Stomach smooth muscle (tissue), 2 donors: ENCODE measurements at regions not wholly inside any gene's neighbourhood (a gene's known extent, or its start where the extent isn't known, plus 50 kb on each side); places are given as distances from the start of the nearest gene placed in this dataset.

ENCODE experiments used
- H3K27ac ChIP-seq: one replicate; pipeline ENCODE4 v1.7.0; 2013; ENCODE audit warnings: mild to moderate bottlenecking, low read length, inconsistent platforms
- H3K27me3 ChIP-seq, 2 donors: one replicate each; pipeline ENCODE4 v1.7.0; 2013; ENCODE audit warnings: low read length in 2 of 2; ENCODE audit not compliant: insufficient read depth in 2 of 2, control insufficient read depth in 1 of 2
- H3K36me3 ChIP-seq, 2 donors: one replicate each; pipeline ENCODE4 v1.7.0; 2013; ENCODE audit warnings: low read length in 2 of 2; ENCODE audit not compliant: control insufficient read depth in 2 of 2, insufficient read depth in 2 of 2
- H3K4me1 ChIP-seq: one replicate; pipeline ENCODE4 v1.7.0; 2013; ENCODE audit warnings: low read length; ENCODE audit not compliant: control insufficient read depth, insufficient read depth
- H3K4me3 ChIP-seq, 2 donors: one replicate each; pipeline ENCODE4 v1.7.0; 2013; ENCODE audit warnings: low read length in 2 of 2
- H3K9ac ChIP-seq, 2 donors: one replicate each; pipeline ENCODE4 v1.7.0; 2013; ENCODE audit warnings: low read length in 2 of 2, mild to moderate bottlenecking in 1 of 2
- H3K9me3 ChIP-seq, 2 donors: one replicate each; pipeline ENCODE4 v1.7.0; 2013; ENCODE audit warnings: low read length in 2 of 2; ENCODE audit not compliant: control insufficient read depth in 2 of 2
- donor health status: healthy.
- donor health status: Pancreatic carcinoma.

DNA sequence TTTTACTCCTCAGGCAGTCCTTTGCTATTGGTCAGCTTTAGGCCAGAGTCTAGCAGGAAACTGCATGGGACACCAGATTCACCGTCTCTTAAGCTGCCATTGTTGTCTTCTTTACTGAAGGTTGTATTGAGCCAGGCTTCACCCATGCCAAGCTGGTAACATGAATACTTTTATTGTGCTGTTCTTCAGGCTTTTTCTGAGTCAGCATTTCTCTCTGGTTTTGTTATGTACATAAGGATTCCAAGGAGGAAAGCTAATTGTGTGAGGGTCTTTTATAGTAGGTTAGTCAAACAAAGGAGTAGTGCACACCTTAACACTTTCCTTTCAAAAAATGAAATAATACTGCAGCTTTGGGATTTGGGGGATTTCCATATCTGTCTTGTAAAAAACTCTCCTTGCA, 252.8 kb downstream of the JRKL start:
- Histone ChIP-seq H3K36me3 (no peaks in the 10 kb centered on the region), H3K27me3 (no peaks in the 10 kb centered on the region), H3K4me1 (no peaks in the 10 kb centered on the region), H3K9me3 (no peaks in the 10 kb centered on the region), H3K4me3 (no peak overlapping the region), H3K9ac (no peak overlapping the region), H3K27ac (no peak overlapping the region)

DNA sequence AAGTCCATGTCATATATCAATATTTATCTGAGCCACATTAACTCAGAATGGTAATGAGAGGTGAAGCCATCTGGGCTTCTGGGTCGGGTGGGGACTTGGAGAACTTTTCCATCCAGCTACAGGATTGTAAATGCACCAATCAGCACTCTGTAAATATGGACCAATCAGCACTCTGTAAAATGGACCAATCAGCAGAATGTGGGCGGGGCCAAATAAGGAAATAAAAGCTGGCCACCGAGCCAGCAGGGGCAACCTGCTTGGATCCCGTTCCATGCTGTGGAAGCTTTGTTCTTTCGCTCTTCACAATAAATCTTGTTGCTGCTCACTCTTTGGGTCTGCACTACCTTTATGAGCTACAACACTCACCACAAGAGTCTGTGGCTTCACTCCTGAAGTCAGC, 253.4 kb downstream of the JRKL start:
- no peaks in the 10 kb centered on the region for H3K9me3 ChIP-seq
- no peaks in the 10 kb centered on the region for H3K4me1 ChIP-seq
- H3K36me3 ChIP-seq, result no peaks in the 10 kb centered on the region
- no peak overlapping the region for H3K9ac ChIP-seq
- H3K27ac ChIP-seq, result no peak overlapping the region
- H3K27me3 ChIP-seq, result no peaks in the 10 kb centered on the region
- H3K4me3 ChIP-seq, result no peak overlapping the region

DNA sequence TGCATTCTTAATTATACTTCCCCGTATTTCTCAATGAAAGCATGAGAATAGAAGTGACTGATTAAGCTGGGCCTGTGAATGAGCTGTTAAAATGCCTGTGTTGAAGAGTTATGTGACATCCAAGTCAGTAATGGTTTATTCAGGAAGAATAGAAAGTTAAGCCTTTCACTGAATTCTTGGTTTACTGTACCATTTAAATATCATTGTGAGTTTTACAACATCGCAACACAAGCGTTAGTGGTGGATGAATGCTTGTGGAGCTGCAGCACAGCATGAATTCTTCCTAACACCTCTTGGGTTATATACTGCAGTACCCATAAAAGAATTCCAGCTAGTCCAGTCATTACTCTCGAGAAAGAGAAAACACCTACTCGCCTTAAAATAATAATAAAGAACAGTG, 257.8 kb downstream of the JRKL start:
- no peak overlapping the region for H3K27ac ChIP-seq
- H3K4me1 ChIP-seq, result no peaks in the 10 kb centered on the region
- no peaks in the 10 kb centered on the region for H3K9me3 ChIP-seq
- H3K27me3 ChIP-seq, result no peaks in the 10 kb centered on the region
- H3K36me3 ChIP-seq, result no peaks in the 10 kb centered on the region
- no peak overlapping the region for H3K4me3 ChIP-seq
- no peak overlapping the region for H3K9ac ChIP-seq

DNA sequence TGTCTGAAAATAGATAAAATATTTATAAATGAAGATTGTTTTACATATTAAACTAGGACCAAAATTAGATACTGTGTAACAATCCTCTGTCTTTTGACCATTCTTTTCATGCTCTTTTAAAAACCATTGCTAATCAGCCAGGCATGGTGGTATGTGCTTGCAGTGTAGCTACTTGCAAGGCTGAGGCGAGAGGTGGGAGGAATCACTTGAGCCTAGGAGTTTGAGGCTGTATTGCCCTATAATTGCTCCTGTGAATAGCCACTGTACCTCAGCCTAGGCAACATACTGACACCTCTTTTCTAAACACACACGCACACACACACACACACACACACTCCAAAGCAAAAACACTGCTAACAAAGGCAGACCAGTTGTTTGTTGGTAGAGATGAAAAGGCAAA, 259.2 kb downstream of the JRKL start:
- Histone ChIP-seq H3K4me3 (no peak overlapping the region), H3K9ac (no peak overlapping the region), H3K36me3 (no peaks in the 10 kb centered on the region), H3K27ac (no peak overlapping the region), H3K4me1 (no peaks in the 10 kb centered on the region), H3K27me3 (no peaks in the 10 kb centered on the region), H3K9me3 (no peaks in the 10 kb centered on the region)

DNA sequence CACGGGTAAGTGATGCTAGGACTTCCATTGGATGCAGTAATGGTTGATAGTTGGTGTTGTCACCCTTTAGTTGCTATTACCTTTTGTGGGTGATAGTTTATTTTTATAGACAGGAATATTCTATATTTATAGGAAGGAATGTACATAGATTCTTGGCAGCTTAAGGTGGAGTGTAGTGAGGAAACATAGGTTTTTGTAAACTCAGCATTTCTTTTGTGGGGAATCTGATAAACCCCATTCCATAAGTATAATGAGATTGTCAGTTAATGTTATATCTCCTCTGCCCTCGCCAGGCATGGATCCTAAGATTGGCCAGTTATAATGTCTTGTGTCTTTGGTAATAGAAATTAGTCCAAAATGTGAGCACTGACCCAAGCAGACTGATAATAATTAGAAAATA, 262.7 kb downstream of the JRKL start:
- Histone ChIP-seq H3K36me3 (no peaks in the 10 kb centered on the region), H3K4me1 (no peaks in the 10 kb centered on the region), H3K9ac (no peak overlapping the region), H3K9me3 (no peaks in the 10 kb centered on the region), H3K4me3 (no peak overlapping the region), H3K27me3 (no peaks in the 10 kb centered on the region), H3K27ac (no peak overlapping the region)

DNA sequence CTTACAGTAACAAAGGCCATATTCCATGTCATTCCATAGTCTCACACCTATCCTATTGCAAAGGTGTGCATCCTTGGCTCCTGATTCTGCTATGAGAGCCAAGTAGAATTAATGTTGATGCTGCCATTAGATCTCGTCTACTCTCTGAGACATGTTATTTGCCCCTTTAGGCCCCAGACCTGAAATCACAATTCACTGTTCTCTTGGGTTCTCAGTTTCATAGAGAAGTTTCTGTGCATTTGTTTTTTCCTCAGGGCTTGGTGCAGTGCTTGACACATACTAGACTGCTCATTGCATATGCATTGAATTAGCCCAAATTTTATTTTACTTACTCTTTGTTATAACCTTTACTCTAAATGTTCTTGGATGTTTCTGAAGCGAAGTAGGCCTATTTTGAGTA, 265.7 kb downstream of the JRKL start:
- Histone ChIP-seq H3K4me3 (no peak overlapping the region), H3K4me1 (no peaks in the 10 kb centered on the region), H3K36me3 (no peaks in the 10 kb centered on the region), H3K9me3 (no peaks in the 10 kb centered on the region), H3K27me3 (no peaks in the 10 kb centered on the region), H3K9ac (no peak overlapping the region), H3K27ac (no peak overlapping the region)

DNA sequence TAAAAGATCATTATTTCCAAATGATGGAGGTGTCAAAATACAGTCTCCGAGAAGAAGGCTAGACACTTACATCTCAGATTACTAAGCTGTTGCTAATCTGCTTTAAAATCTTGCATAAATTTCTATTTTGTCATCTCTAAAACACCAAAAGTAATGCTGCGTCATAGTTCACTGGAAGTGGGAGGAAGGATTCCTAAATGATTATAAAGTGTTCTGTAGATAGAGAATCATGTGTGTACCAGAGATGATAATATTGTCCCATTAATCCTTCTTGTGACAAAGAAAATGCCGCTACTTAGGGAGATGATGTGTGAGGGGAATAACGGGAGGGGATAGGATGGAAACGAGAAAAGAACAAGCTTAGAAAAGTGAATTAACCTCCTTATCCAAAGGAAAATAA, 268.6 kb downstream of the JRKL start:
- Histone ChIP-seq H3K36me3 (no peaks in the 10 kb centered on the region), H3K4me1 (no peaks in the 10 kb centered on the region), H3K9me3 (no peaks in the 10 kb centered on the region), H3K27ac (no peak overlapping the region), H3K4me3 (no peak overlapping the region), H3K9ac (no peak overlapping the region), H3K27me3 (no peaks in the 10 kb centered on the region)

DNA sequence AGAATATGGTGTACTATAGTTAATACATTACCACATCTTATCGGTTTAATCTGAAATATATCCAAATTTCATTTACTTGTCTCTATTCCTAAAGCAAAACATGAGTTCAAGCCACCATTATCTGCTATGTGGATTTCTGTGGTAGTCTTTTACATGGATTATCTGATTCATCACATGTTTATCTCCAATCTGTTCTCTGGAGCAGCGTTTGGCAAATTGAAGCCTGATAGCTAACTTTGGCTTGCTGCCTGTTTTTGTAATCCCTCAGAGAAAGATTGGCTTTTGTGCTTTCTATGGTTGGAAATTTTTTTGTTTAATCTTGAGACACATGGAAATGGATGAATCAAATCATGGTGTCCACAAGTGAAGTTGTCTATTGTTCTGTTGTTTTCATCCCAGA, 274.3 kb downstream of the JRKL start:
- no peaks in the 10 kb centered on the region for H3K9me3 ChIP-seq
- H3K4me3 ChIP-seq, result no peak overlapping the region
- no peaks in the 10 kb centered on the region for H3K36me3 ChIP-seq

DNA sequence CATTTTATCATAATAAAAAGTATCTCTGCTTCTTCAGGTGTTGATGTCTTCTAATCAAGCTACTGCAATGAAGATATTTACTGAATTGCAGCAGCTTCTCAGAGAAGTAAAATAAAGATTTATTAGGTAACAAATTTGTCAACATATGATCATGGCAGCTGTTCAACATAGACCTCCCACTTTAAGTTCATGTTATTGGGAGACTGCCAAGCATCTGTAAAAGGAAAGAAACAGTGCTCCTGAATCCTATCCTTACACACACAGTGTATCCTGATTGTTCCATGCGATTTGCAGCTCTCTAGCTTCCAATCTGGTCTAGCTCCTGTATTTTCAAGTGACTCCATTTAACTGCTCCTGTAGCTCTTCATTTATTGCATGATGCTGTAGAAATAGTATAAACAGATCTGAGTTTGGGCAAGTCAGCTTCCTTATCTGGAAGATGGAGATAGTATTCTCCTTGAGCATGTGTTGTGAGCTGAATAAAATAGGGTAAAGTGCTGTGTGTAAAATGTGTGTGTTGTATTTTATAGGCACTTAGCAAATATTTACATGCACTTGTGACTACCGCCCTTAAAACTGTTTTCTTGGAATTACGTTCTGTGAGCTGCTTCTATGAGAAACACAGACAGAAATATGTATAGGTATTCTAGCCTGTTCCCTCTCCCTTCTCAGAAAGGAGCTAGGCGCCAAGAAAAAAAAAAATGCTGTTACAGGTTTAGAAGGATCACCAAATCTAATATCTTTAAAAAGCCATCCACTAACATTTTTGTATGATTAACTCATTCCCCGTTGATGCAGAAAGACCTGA, 290.6 kb downstream of the JRKL start:
- H3K9ac ChIP-seq, result no peak overlapping the region
- H3K27ac ChIP-seq, result no peak overlapping the region
- H3K27me3 ChIP-seq, result no peaks in the 10 kb centered on the region
- no peak overlapping the region for H3K4me3 ChIP-seq
- H3K9me3 ChIP-seq, result no peaks in the 10 kb centered on the region
- H3K36me3 ChIP-seq, result no peaks in the 10 kb centered on the region
- no peaks in the 10 kb centered on the region for H3K4me1 ChIP-seq

More for the DNA sequence above, 274.3 kb downstream of the JRKL start:
- no peak overlapping the region for H3K9ac ChIP-seq
- H3K4me1 ChIP-seq, result no peaks in the 10 kb centered on the region
- H3K27me3 ChIP-seq, result no peaks in the 10 kb centered on the region
- H3K27ac ChIP-seq, result no peak overlapping the region

DNA sequence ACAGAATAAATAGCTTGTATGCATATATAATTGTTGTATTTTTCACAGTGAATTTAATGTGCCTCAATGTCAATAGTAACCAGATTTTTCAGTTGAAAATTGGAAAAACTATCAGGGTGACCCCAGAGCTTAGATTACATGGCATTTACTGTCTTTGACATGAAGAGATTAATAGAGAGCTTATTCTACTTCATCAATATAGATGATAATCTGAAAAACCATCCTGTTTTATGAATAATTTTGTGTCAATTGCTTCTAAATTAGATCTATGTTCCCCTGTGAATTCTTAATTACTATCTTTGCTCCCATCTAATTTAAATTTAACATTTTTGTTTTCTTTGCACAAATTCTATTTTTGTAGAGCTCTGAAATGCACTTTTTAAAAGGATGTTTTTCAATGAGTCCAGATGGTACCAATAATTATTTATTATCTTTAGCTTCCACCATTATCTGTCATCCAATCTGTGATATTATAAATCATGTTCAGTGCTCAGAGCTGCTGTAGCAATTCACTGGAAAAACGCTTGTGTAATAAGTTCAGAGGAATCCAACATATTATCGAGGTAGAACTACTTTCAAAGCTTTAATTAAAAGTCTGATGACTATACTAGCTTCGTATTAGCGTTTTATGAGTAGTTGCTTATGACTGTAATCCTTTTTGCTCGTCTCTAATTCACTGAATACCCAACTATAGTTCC, 291.4 kb downstream of the JRKL start:
- H3K9me3 ChIP-seq, result no peaks in the 10 kb centered on the region
- no peak overlapping the region for H3K9ac ChIP-seq
- H3K4me1 ChIP-seq, result no peaks in the 10 kb centered on the region
- no peak overlapping the region for H3K4me3 ChIP-seq
- H3K27ac ChIP-seq, result no peak overlapping the region
- no peaks in the 10 kb centered on the region for H3K27me3 ChIP-seq
- no peaks in the 10 kb centered on the region for H3K36me3 ChIP-seq

DNA sequence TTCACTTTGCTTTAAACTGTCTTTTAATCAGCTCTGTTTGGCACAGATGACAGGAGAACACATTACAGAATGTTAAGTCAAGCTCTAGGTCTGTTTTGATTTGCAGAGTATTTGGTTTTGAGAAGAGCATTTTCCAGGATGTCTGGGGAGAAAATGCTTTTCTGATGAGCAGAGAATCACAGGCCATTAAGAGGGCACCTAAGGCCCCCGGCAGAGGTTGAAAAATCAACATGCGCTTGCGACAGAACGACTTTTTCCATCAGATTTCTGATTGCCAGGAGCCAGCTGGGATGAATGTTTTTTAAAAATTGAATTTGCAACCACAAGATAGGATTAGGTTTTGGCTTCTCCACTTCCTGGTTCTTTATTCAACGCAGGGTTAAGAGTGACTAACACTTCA, 304.5 kb downstream of the JRKL start:
- Histone ChIP-seq H3K36me3 (no peaks in the 10 kb centered on the region), H3K27ac (no peak overlapping the region), H3K9me3 (no peaks in the 10 kb centered on the region), H3K4me1 (no peaks in the 10 kb centered on the region), H3K4me3 (no peak overlapping the region), H3K9ac (no peak overlapping the region), H3K27me3 (no peaks in the 10 kb centered on the region)
